ENCODE measurements at regions not wholly inside any gene's neighbourhood (a gene's known extent, or its start where the extent isn't known, plus 50 kb on each side); places are given as distances from the start of the nearest gene placed in this dataset.

GRCh38 chr2:12533337-12534005 is 183.3 kb upstream of the TRIB2 start:
- no peak overlapping the region for H3K4me2 ChIP-seq
- H3K9me3 ChIP-seq, result no peaks in the 10 kb centered on the region
- ATAC-seq (no peak), FAIRE-seq (no peak), DNase-seq (ENCODE audit: low read depth in 1 of 2, low spot score in 1 of 2) (no peak)
- no peaks in the 10 kb centered on the region for H3K4me1 ChIP-seq
- POLR2A ChIA-PET, result no interaction called here
- no peak overlapping the region for H3K4me3 ChIP-seq
- CTCF ChIA-PET, result interaction anchor here (1.2 kb wide), 1 partner anchor 704 kb away, joined by 3 read pairs; no protein-coding TSS in a partner anchor
- no peak for TF ChIP-seq HOXA7 (CRISPR knock-in tag; IDR thresholded peaks at IDR 0.05)
- no peak for TF ChIP-seq CTCF (IDR thresholded peaks at IDR 0.05)
- TF ChIP-seq NFE2L2 (conservative IDR thresholded peaks at IDR 0.05; ENCODE audit: low read length), result no peak
- TF ChIP-seq EHMT2 (IDR thresholded peaks at IDR 0.05; ENCODE audit: low read depth), result no peak
- TF ChIP-seq ATOH8 (CRISPR knock-in tag; IDR thresholded peaks at IDR 0.05; ENCODE audit: low read depth), result no peak
- no peak for TF ChIP-seq ZSCAN20 (CRISPR knock-in tag; IDR thresholded peaks at IDR 0.05)
- no peak for TF ChIP-seq ZNF302 (CRISPR knock-in tag; IDR thresholded peaks at IDR 0.05)
- no peak for TF ChIP-seq POLR2AphosphoS2 (conservative IDR thresholded peaks at IDR 0.05; ENCODE audit: low read length)
- H3K27ac ChIP-seq, result no peak overlapping the region
- 8% methylated on average over 1 of the region's 1 CpG for WGBS (ENCODE audit: missing lambda C conversion rate)

GRCh38 chr2:12534646-12535263 is 182.0 kb upstream of the TRIB2 start:
- FAIRE-seq (no peak), ATAC-seq (no peak), DNase-seq (ENCODE audit: low read depth in 1 of 2, low spot score in 1 of 2) (no peak)
- Histone ChIP-seq H3K4me2 (no peak overlapping the region), H3K4me3 (no peak overlapping the region), H3K4me1 (no peaks in the 10 kb centered on the region), H3K27ac (no peak overlapping the region), H3K9me3 (no peaks in the 10 kb centered on the region)
- 0% methylated on average over 3 of the region's 3 CpGs for WGBS (ENCODE audit: missing lambda C conversion rate)
- ChIA-PET CTCF (no interaction called here), POLR2A (no interaction called here)
- TF ChIP-seq HOXB13 (CRISPR knock-in tag; IDR thresholded peaks at IDR 0.05; ENCODE audit: low read depth) (no peak), JUN (IDR thresholded peaks at IDR 0.05) (no peak), POLR2AphosphoS2 (conservative IDR thresholded peaks at IDR 0.05; ENCODE audit: low read length) (no peak), MYC (IDR thresholded peaks at IDR 0.05; ENCODE audit: borderline replicate concordance, low read length) (no peak), CHD4 (IDR thresholded peaks at IDR 0.05; ENCODE audit: borderline replicate concordance) (no peak), HMGXB4 (CRISPR knock-in tag; IDR thresholded peaks at IDR 0.05; ENCODE audit: borderline replicate concordance) (no peak), HOXB5 (CRISPR knock-in tag; IDR thresholded peaks at IDR 0.05) (no peak), CHD2 (IDR thresholded peaks at IDR 0.05; ENCODE audit: low read length, partially characterized antibody) (no peak), NR3C1 (IDR thresholded peaks at IDR 0.05) (no peak), RNF2 (IDR thresholded peaks at IDR 0.05; ENCODE audit: borderline replicate concordance, low read depth) (no peak), MAFK (IDR thresholded peaks at IDR 0.05; ENCODE audit: partially characterized antibody) (no peak), RAD21 (conservative IDR thresholded peaks at IDR 0.05 in 1 of 2, IDR thresholded peaks at IDR 0.05 in 1 of 2) (no peak), EP300 (IDR thresholded peaks at IDR 0.05) (no peak), REST (IDR thresholded peaks at IDR 0.05) (no peak), TFCP2L1 (CRISPR knock-in tag; IDR thresholded peaks at IDR 0.05) (no peak), TP53 (CRISPR knock-in tag; IDR thresholded peaks at IDR 0.05) (no peak), HOXA7 (CRISPR knock-in tag; IDR thresholded peaks at IDR 0.05) (no peak), RARB (CRISPR knock-in tag; IDR thresholded peaks at IDR 0.05) (no peak)

Measured in A549 (cell line).